K562 (cell line): ENCODE measurements at regions not wholly inside any gene's neighbourhood (a gene's known extent, or its start where the extent isn't known, plus 50 kb on each side); places are given as distances from the start of the nearest gene placed in this dataset.

Experiments
- ATAC-seq: fragments of 200-7000 bp; cut with Tn5 transposase; 3 replicates; pipeline ENCODE4 v1.9.1; 2020; ENCODE audit warnings: moderate library complexity
- BruUV-seq: library from RNA; stranded (reverse); fragments of 400-500 nt; replicated peaks from 2 replicates; lab custom pipeline; 2021; lab: Mats Ljungman, UMichigan
- CTCF ChIA-PET: fragments of 300-600 bp; formaldehyde crosslinking; extraction: SDS; loops from one replicate; lab custom pipeline; 2021; ENCODE audit warnings: low intra/inter-chr PET ratio; lab: Yijun Ruan, JAX
- POLR2A ChIA-PET: fragments of 300-600, 350-650 bp; sonication (Branson Sonifier 250); formaldehyde crosslinking; extraction: SDS; loops from one replicate; lab custom pipeline; 2021; ENCODE audit warnings: antibody characterized with exemption, inconsistent platforms; lab: Yijun Ruan, JAX
- DNase-seq, 4 experiments: peaks; one replicate each; pipeline versions ENCODE4 v3.0.0 to v3.0.0-alpha.2; 2011 to 2018; ENCODE audit warnings: low spot score in 3 of 4, mixed read lengths in 3 of 4; ENCODE audit errors: extremely low read depth in 1 of 4
- FAIRE-seq: peaks from 2 replicates; lab custom pipeline; 2011; peaks lifted over from hg19 to GRCh38; lab: Jason Lieb, UNC
- H2AFZ ChIP-seq: 2 replicates; pipeline ENCODE4 v1.6.0; 2011; ENCODE audit warnings: low read depth, low read length, control low read depth, inconsistent platforms
- H3K27ac ChIP-seq: fragments of 200-600 bp; 3 replicates; pipeline ENCODE4 v1.8.0; 2011; ENCODE audit warnings: low read depth, mild to moderate bottlenecking, control low read depth, inconsistent platforms, low read length, moderate library complexity, mixed read lengths; ENCODE audit errors: extremely low read depth
- H3K27me3 ChIP-seq, 2 experiments: fragments of 300-600 bp in 1 of 2; 2 replicates in 1 of 2; 3 replicates in 1 of 2; pipeline versions ENCODE4 v1.6.0 to v1.8.0; 2011; ENCODE audit warnings: inconsistent platforms in 2 of 2, low read length in 2 of 2, mild to moderate bottlenecking in 1 of 2, mixed read lengths in 1 of 2, moderate library complexity in 1 of 2; ENCODE audit not compliant: control insufficient read depth in 2 of 2, insufficient read depth in 2 of 2
- H3K36me3 ChIP-seq: fragments of 300-600 bp; 3 replicates; pipeline ENCODE4 v1.8.0; 2011; ENCODE audit warnings: mild to moderate bottlenecking, low read length, inconsistent platforms; ENCODE audit not compliant: control insufficient read depth, insufficient read depth
- H3K4me1 ChIP-seq, 2 experiments: fragments of 200-600 bp in 1 of 2; replicated peaks in 1 of 2; 2 replicates in 1 of 2; 3 replicates in 1 of 2; pipeline versions ENCODE4 v1.5.1 to v1.8.0; 2011; ENCODE audit warnings: inconsistent platforms in 2 of 2, low read length in 2 of 2, mild to moderate bottlenecking in 1 of 2, mixed read lengths in 1 of 2, moderate library complexity in 1 of 2; ENCODE audit not compliant: control insufficient read depth in 2 of 2, insufficient read depth in 2 of 2
- H3K4me2 ChIP-seq: 2 replicates; pipeline ENCODE4 v1.6.1; 2011; ENCODE audit warnings: low read length, control low read depth, inconsistent platforms, mixed read lengths; ENCODE audit not compliant: insufficient read depth
- H3K4me3 ChIP-seq: fragments of 200-600 bp; sonication (generic), shearing (Covaris generic); 2 replicates; pipeline ENCODE4 v1.5.1; 2016; ENCODE audit warnings: control low read depth, inconsistent platforms
- H3K79me2 ChIP-seq: fragments of 200-600 bp; 3 replicates; pipeline ENCODE4 v1.8.0; 2011; ENCODE audit warnings: low read length, inconsistent platforms; ENCODE audit not compliant: control insufficient read depth, insufficient read depth
- H3K9ac ChIP-seq, 2 experiments: 2 replicates each; pipeline versions ENCODE4 v1.6.0 to v1.6.1; 2011; ENCODE audit warnings: low read depth in 2 of 2, low read length in 2 of 2, control low read depth in 1 of 2, inconsistent platforms in 1 of 2, mild to moderate bottlenecking in 1 of 2, mixed read lengths in 1 of 2; ENCODE audit not compliant: insufficient read depth in 1 of 2
- H3K9me1 ChIP-seq: one replicate; pipeline ENCODE4 v1.6.0; 2011; ENCODE audit warnings: inconsistent platforms, mild to moderate bottlenecking, low read length, moderate library complexity; ENCODE audit not compliant: control insufficient read depth, insufficient read depth
- H3K9me3 ChIP-seq: replicated peaks from 2 replicates; pipeline ENCODE4 v1.5.1; 2011; ENCODE audit warnings: low read depth, low read length, inconsistent platforms; ENCODE audit not compliant: control insufficient read depth, insufficient read depth
- H4K20me1 ChIP-seq: replicated peaks from 2 replicates; pipeline ENCODE4 v1.6.1; 2011; ENCODE audit warnings: low read length, inconsistent platforms, mixed read lengths; ENCODE audit not compliant: control insufficient read depth, insufficient read depth
- E2F6 ChIP-seq, 2 experiments: IDR thresholded peaks; 2 replicates each; pipeline ENCODE4 v1.6.1; 2011; ENCODE audit warnings: borderline replicate concordance in 1 of 2, control low read depth in 1 of 2, low read depth in 1 of 2, low read length in 1 of 2, mild to moderate bottlenecking in 1 of 2, mixed read lengths in 1 of 2, moderate library complexity in 1 of 2; ENCODE audit not compliant: insufficient read depth in 1 of 2, insufficient read length in 1 of 2, poor library complexity in 1 of 2, severe bottlenecking in 1 of 2; ENCODE audit errors: extremely low read depth in 1 of 2
- ELK3 ChIP-seq: fragments of 450-650 bp; formaldehyde crosslinking; IDR thresholded peaks from 2 replicates; pipeline ENCODE4 v1.4.0; 2020; ENCODE audit warnings: mild to moderate bottlenecking
- in situ Hi-C: fragments of 300-500 bp; cut with MboI; formaldehyde crosslinking; loops from 4 replicates; pipeline ENCODE4 v1.15.0; 2018; ENCODE audit warnings: inconsistent platforms, mixed read lengths
- intact Hi-C: fragments of 100-400 bp; cut with micrococcal nuclease; formaldehyde crosslinking; loops from 2 replicates; pipeline ENCODE4 v1.14.2; 2022

GRCh38 chr11:26193694-26194365, 138.1 kb upstream of the ANO3 start:
- no TSS peak for BruUV-seq
- H3K4me1 ChIP-seq = no peaks in the 10 kb centered on the region
- in situ Hi-C loops (no loop called here), intact Hi-C loops (no loop called here)
- no peak overlapping the region for H3K4me3 ChIP-seq
- H3K4me2 ChIP-seq = no peak overlapping the region
- no peak overlapping the region for H2AFZ ChIP-seq
- no peaks in the 10 kb centered on the region for H3K9me1 ChIP-seq
- no peaks in the 10 kb centered on the region for H3K9me3 ChIP-seq
- no peaks in the 10 kb centered on the region for H3K36me3 ChIP-seq
- POLR2A ChIA-PET = no interaction called here
- CTCF ChIA-PET = no interaction called here
- no peak overlapping the region for H3K9ac ChIP-seq
- no peak for TF ChIP-seq ELK3
- TF ChIP-seq E2F6 (IDR thresholded peaks at IDR 0.05; ENCODE audit: borderline replicate concordance in 1 of 2, extremely low read depth in 1 of 2, insufficient read depth in 1 of 2, insufficient read length in 1 of 2, low read depth in 1 of 2, low read length in 1 of 2, poor library complexity in 1 of 2, severe bottlenecking in 1 of 2) = no peak
- FAIRE-seq = no peak
- no peak for ATAC-seq
- no peaks in the 10 kb centered on the region for H4K20me1 ChIP-seq
- H3K27ac ChIP-seq = no peak overlapping the region
- no peaks in the 10 kb centered on the region for H3K27me3 ChIP-seq
- no peak for DNase-seq
- H3K79me2 ChIP-seq = no peaks in the 10 kb centered on the region
